ENCODE measurements at regions not wholly inside any gene's neighbourhood (a gene's known extent, or its start where the extent isn't known, plus 50 kb on each side); places are given as distances from the start of the nearest gene placed in this dataset.

DNA sequence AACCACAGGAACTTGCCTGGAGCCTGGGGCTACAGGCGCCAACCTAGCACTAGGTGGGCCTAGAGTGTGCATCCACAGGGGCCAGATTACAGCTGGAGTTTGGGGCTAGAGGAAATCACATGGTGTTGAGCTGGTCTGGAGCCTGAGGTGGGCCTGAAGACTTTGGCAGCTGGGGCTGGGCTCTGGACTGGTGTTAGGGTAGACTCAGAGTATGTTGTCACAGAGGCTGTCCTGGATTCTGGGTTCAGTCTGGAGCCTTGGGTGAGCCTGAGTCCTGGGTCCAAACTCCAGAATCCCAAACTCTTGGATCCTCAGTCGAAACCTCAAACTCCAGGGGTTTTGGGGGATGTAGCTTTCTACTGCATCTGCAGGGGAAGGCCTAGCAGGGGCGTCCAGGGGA lies 356.7 kb downstream of the FRK start:
- peaks cover 3% of the 10 kb centered on the region for H3K9me3 ChIP-seq (ENCODE audit: control insufficient read depth, low read length)
- 91 to 95% methylated on average over 3 of the region's 3 CpGs for WGBS, 2 donors
- DNase-seq (no peak), ATAC-seq (ENCODE audit: low FRiP score) (no peak)
- H3K4me3 ChIP-seq (ENCODE audit: low read length in 2 of 2) = no peak overlapping the region
- H3K27me3 ChIP-seq (ENCODE audit: control insufficient read depth in 1 of 2, insufficient read depth in 2 of 2, low read length in 1 of 2) = no peaks in the 10 kb centered on the region
- H3K36me3 ChIP-seq (ENCODE audit: control insufficient read depth in 1 of 2, insufficient read depth in 2 of 2, low read length in 1 of 2) = no peaks in the 10 kb centered on the region
- H3K27ac ChIP-seq (ENCODE audit: low read depth in 1 of 2, low read length in 2 of 2) = no peak overlapping the region
- H3K4me1 ChIP-seq (ENCODE audit: control insufficient read depth in 1 of 2, insufficient read depth in 2 of 2, low read length in 2 of 2) = no peaks in the 10 kb centered on the region
- intact Hi-C loops (cut with DNase I) = no loop called here

GRCh38 chr6:115691433-115691832 lies 369.3 kb downstream of the FRK start:
- H3K27ac ChIP-seq (ENCODE audit: low read depth in 1 of 2, low read length in 2 of 2) = no peak overlapping the region
- intact Hi-C loops (cut with DNase I) = no loop called here
- no peak for ATAC-seq (ENCODE audit: low FRiP score)
- no peak overlapping the region for H3K4me3 ChIP-seq (ENCODE audit: low read length in 2 of 2)
- no peaks in the 10 kb centered on the region for H3K9me3 ChIP-seq (ENCODE audit: control insufficient read depth, low read length)
- H3K4me1 ChIP-seq (ENCODE audit: control insufficient read depth in 1 of 2, insufficient read depth in 2 of 2, low read length in 2 of 2) = no peaks in the 10 kb centered on the region
- DNase-seq = no peak
- no peaks in the 10 kb centered on the region for H3K27me3 ChIP-seq (ENCODE audit: control insufficient read depth in 1 of 2, insufficient read depth in 2 of 2, low read length in 1 of 2)
- no peaks in the 10 kb centered on the region for H3K36me3 ChIP-seq (ENCODE audit: control insufficient read depth in 1 of 2, insufficient read depth in 2 of 2, low read length in 1 of 2)

GRCh38 chr6:115690854-115691253 lies 369.8 kb downstream of the FRK start:
- no peaks in the 10 kb centered on the region for H3K36me3 ChIP-seq (ENCODE audit: control insufficient read depth in 1 of 2, insufficient read depth in 2 of 2, low read length in 1 of 2)
- DNase-seq (no peak), ATAC-seq (ENCODE audit: low FRiP score) (no peak)
- no peaks in the 10 kb centered on the region for H3K4me1 ChIP-seq (ENCODE audit: control insufficient read depth in 1 of 2, insufficient read depth in 2 of 2, low read length in 2 of 2)
- intact Hi-C loops (cut with DNase I) = no loop called here
- no peak overlapping the region for H3K27ac ChIP-seq (ENCODE audit: low read depth in 1 of 2, low read length in 2 of 2)
- H3K9me3 ChIP-seq (ENCODE audit: control insufficient read depth, low read length) = no peaks in the 10 kb centered on the region
- no peak overlapping the region for H3K4me3 ChIP-seq (ENCODE audit: low read length in 2 of 2)
- H3K27me3 ChIP-seq (ENCODE audit: control insufficient read depth in 1 of 2, insufficient read depth in 2 of 2, low read length in 1 of 2) = no peaks in the 10 kb centered on the region
- WGBS, 2 donors = 87 to 90% methylated on average over 3 of the region's 3 CpGs

- Histone ChIP-seq H3K27ac (ENCODE audit: low read depth in 1 of 2, low read length in 2 of 2) (no peak overlapping the region), H3K4me1 (ENCODE audit: control insufficient read depth in 1 of 2, insufficient read depth in 2 of 2, low read length in 2 of 2) (no peaks in the 10 kb centered on the region), H3K27me3 (ENCODE audit: control insufficient read depth in 1 of 2, insufficient read depth in 2 of 2, low read length in 1 of 2) (no peaks in the 10 kb centered on the region), H3K36me3 (ENCODE audit: control insufficient read depth in 1 of 2, insufficient read depth in 2 of 2, low read length in 1 of 2) (no peaks in the 10 kb centered on the region), H3K4me3 (ENCODE audit: low read length in 2 of 2) (no peak overlapping the region), H3K9me3 (ENCODE audit: control insufficient read depth, low read length) (no peaks in the 10 kb centered on the region)
- no peak for DNase-seq
- intact Hi-C loops (cut with DNase I) = no loop called here
- 65 to 68% methylated on average over 5 of the region's 5 CpGs for WGBS, 2 donors
- ATAC-seq (ENCODE audit: low FRiP score) = no peak
Observed at GRCh38 chr6:115681978-115682775, 378.5 kb downstream of the FRK start.

DNA sequence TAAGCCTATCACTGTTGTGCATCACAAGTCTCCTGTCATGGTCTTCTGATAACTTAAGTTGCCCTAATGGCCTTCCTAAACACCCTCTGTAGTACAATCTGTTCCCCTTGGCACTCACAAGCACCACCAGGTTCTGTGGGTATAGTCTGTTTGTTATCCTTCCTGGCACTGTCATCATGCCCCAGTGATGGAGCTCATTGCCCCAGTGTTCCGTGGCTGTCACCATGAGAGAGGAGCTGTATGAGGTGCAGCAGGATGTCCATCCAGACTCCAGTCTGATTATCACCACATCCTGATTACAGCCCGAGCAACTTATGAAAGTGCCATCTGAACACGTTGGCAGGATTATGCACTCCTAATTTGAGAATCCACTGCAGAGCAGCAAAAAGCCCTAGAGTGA lies 380.1 kb downstream of the FRK start:
- H3K36me3 ChIP-seq (ENCODE audit: control insufficient read depth in 1 of 2, insufficient read depth in 2 of 2, low read length in 1 of 2) = no peaks in the 10 kb centered on the region
- no peak overlapping the region for H3K4me3 ChIP-seq (ENCODE audit: low read length in 2 of 2)
- no peak for DNase-seq
- no peak for ATAC-seq (ENCODE audit: low FRiP score)
- intact Hi-C loops (cut with DNase I) = no loop called here
- H3K4me1 ChIP-seq (ENCODE audit: control insufficient read depth in 1 of 2, insufficient read depth in 2 of 2, low read length in 2 of 2) = no peaks in the 10 kb centered on the region
- WGBS, 2 donors = 68 to 75% methylated on average over 3 of the region's 3 CpGs
- H3K9me3 ChIP-seq (ENCODE audit: control insufficient read depth, low read length) = no peaks in the 10 kb centered on the region
- H3K27me3 ChIP-seq (ENCODE audit: control insufficient read depth in 1 of 2, insufficient read depth in 2 of 2, low read length in 1 of 2) = no peaks in the 10 kb centered on the region
- H3K27ac ChIP-seq (ENCODE audit: low read depth in 1 of 2, low read length in 2 of 2) = no peak overlapping the region

DNA sequence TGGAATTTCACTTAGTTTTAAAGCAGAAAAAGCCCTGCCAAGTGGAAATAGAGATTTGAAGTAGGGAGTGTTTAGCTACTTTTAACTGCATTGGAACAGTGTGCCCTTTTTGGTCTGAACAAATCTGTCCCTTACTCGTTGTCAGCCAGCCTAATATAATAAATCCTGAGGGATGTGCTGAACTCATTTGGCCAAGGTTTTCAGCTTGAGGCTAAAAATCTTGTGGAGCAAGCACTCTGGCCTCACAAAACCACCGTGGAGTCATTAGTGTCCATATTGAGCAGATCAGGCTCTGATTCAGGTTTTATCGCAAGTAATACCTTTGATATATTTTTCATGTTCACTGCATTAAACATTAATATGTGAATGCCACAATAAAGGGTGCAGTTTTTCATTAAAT lies 383.5 kb downstream of the FRK start:
- ATAC-seq (ENCODE audit: low FRiP score) = no peak
- H3K4me1 ChIP-seq (ENCODE audit: control insufficient read depth in 1 of 2, insufficient read depth in 2 of 2, low read length in 2 of 2) = no peaks in the 10 kb centered on the region
- no peaks in the 10 kb centered on the region for H3K9me3 ChIP-seq (ENCODE audit: control insufficient read depth, low read length)
- no peak overlapping the region for H3K27ac ChIP-seq (ENCODE audit: low read depth in 1 of 2, low read length in 2 of 2)
- no peaks in the 10 kb centered on the region for H3K27me3 ChIP-seq (ENCODE audit: control insufficient read depth in 1 of 2, insufficient read depth in 2 of 2, low read length in 1 of 2)
- WGBS, 2 donors = 30 to 31% methylated on average over 3 of the region's 3 CpGs
- DNase-seq = no peak
- no peak overlapping the region for H3K4me3 ChIP-seq (ENCODE audit: low read length in 2 of 2)
- intact Hi-C loops (cut with DNase I) = no loop called here
- no peaks in the 10 kb centered on the region for H3K36me3 ChIP-seq (ENCODE audit: control insufficient read depth in 1 of 2, insufficient read depth in 2 of 2, low read length in 1 of 2)

GRCh38 chr6:115675443-115675842 lies 385.2 kb downstream of the FRK start:
- no peaks in the 10 kb centered on the region for H3K36me3 ChIP-seq (ENCODE audit: control insufficient read depth in 1 of 2, insufficient read depth in 2 of 2, low read length in 1 of 2)
- H3K4me1 ChIP-seq (ENCODE audit: control insufficient read depth in 1 of 2, insufficient read depth in 2 of 2, low read length in 2 of 2) = no peaks in the 10 kb centered on the region
- 77 to 82% methylated on average over 1 of the region's 1 CpG for WGBS, 2 donors
- no peaks in the 10 kb centered on the region for H3K27me3 ChIP-seq (ENCODE audit: control insufficient read depth in 1 of 2, insufficient read depth in 2 of 2, low read length in 1 of 2)
- no peak overlapping the region for H3K27ac ChIP-seq (ENCODE audit: low read depth in 1 of 2, low read length in 2 of 2)
- DNase-seq (no peak), ATAC-seq (ENCODE audit: low FRiP score) (no peak)
- no peaks in the 10 kb centered on the region for H3K9me3 ChIP-seq (ENCODE audit: control insufficient read depth, low read length)
- intact Hi-C loops (cut with DNase I) = no loop called here
- no peak overlapping the region for H3K4me3 ChIP-seq (ENCODE audit: low read length in 2 of 2)

GRCh38 chr6:115668781-115669180 lies 391.9 kb downstream of the FRK start:
- ATAC-seq (ENCODE audit: low FRiP score) (no peak), DNase-seq (no peak)
- WGBS, 2 donors = 96% methylated on average over 1 of the region's 1 CpG
- Histone ChIP-seq H3K27ac (ENCODE audit: low read depth in 1 of 2, low read length in 2 of 2) (no peak overlapping the region), H3K36me3 (ENCODE audit: control insufficient read depth in 1 of 2, insufficient read depth in 2 of 2, low read length in 1 of 2) (no peaks in the 10 kb centered on the region), H3K4me1 (ENCODE audit: control insufficient read depth in 1 of 2, insufficient read depth in 2 of 2, low read length in 2 of 2) (no peaks in the 10 kb centered on the region), H3K9me3 (ENCODE audit: control insufficient read depth, low read length) (no peaks in the 10 kb centered on the region), H3K4me3 (ENCODE audit: low read length in 2 of 2) (no peak overlapping the region), H3K27me3 (ENCODE audit: control insufficient read depth in 1 of 2, insufficient read depth in 2 of 2, low read length in 1 of 2) (no peaks in the 10 kb centered on the region)
- intact Hi-C loops (cut with DNase I) = no loop called here

GRCh38 chr6:115668211-115668610 lies 392.5 kb downstream of the FRK start:
- no peaks in the 10 kb centered on the region for H3K36me3 ChIP-seq (ENCODE audit: control insufficient read depth in 1 of 2, insufficient read depth in 2 of 2, low read length in 1 of 2)
- H3K9me3 ChIP-seq (ENCODE audit: control insufficient read depth, low read length) = no peaks in the 10 kb centered on the region
- DNase-seq (no peak), ATAC-seq (ENCODE audit: low FRiP score) (no peak)
- no peak overlapping the region for H3K27ac ChIP-seq (ENCODE audit: low read depth in 1 of 2, low read length in 2 of 2)
- no peak overlapping the region for H3K4me3 ChIP-seq (ENCODE audit: low read length in 2 of 2)
- peaks cover 0 to 1% of the 10 kb centered on the region in 2 donors for H3K27me3 ChIP-seq (ENCODE audit: control insufficient read depth in 1 of 2, insufficient read depth in 2 of 2, low read length in 1 of 2)
- no peaks in the 10 kb centered on the region for H3K4me1 ChIP-seq (ENCODE audit: control insufficient read depth in 1 of 2, insufficient read depth in 2 of 2, low read length in 2 of 2)
- intact Hi-C loops (cut with DNase I) = no loop called here
